ENCODE measurements at regions not wholly inside any gene's neighbourhood (a gene's known extent, or its start where the extent isn't known, plus 50 kb on each side); places are given as distances from the start of the nearest gene placed in this dataset.

- no peak for DNase-seq (ENCODE audit: low spot score)
- in situ Hi-C loops (cut with MboI; ENCODE audit: low pct_unique_long_range_greater_than_20kb, low sequenced_read_pairs, unreplicated experiment), result no loop called here
- TF ChIP-seq CTCF (IDR thresholded peaks at IDR 0.05; ENCODE audit: extremely low read depth, insufficient read depth, missing control alignments), result no peak
Observed at GRCh38 chr18:60662491-60662890, 289.9 kb upstream of the MC4R start.

GRCh38 chr18:60663060-60663989, 290.8 kb upstream of the MC4R start:
- DNase-seq (ENCODE audit: low spot score), result no peak
- in situ Hi-C loops (cut with MboI; ENCODE audit: low pct_unique_long_range_greater_than_20kb, low sequenced_read_pairs, unreplicated experiment), result no loop called here
- TF ChIP-seq CTCF (IDR thresholded peaks at IDR 0.05; ENCODE audit: extremely low read depth, insufficient read depth, missing control alignments), result no peak

- in situ Hi-C loops (cut with MboI; ENCODE audit: low pct_unique_long_range_greater_than_20kb, low sequenced_read_pairs, unreplicated experiment), result no loop called here
- DNase-seq (ENCODE audit: low spot score), result no peak
- TF ChIP-seq CTCF (IDR thresholded peaks at IDR 0.05; ENCODE audit: extremely low read depth, insufficient read depth, missing control alignments), result no peak
Observed at GRCh38 chr18:60664736-60665135, 292.2 kb upstream of the MC4R start.

- no peak for TF ChIP-seq CTCF (IDR thresholded peaks at IDR 0.05; ENCODE audit: extremely low read depth, insufficient read depth, missing control alignments)
- in situ Hi-C loops (cut with MboI; ENCODE audit: low pct_unique_long_range_greater_than_20kb, low sequenced_read_pairs, unreplicated experiment), result no loop called here
- no peak for DNase-seq (ENCODE audit: low spot score)
Observed at GRCh38 chr18:60667016-60667415, 294.4 kb upstream of the MC4R start.

- in situ Hi-C loops (cut with MboI; ENCODE audit: low pct_unique_long_range_greater_than_20kb, low sequenced_read_pairs, unreplicated experiment), result no loop called here
- DNase-seq (ENCODE audit: low spot score), result no peak
- TF ChIP-seq CTCF (IDR thresholded peaks at IDR 0.05; ENCODE audit: extremely low read depth, insufficient read depth, missing control alignments), result no peak
Observed at GRCh38 chr18:60668583-60668982, 296.0 kb upstream of the MC4R start.

- in situ Hi-C loops (cut with MboI; ENCODE audit: low pct_unique_long_range_greater_than_20kb, low sequenced_read_pairs, unreplicated experiment), result no loop called here
- no peak for TF ChIP-seq CTCF (IDR thresholded peaks at IDR 0.05; ENCODE audit: extremely low read depth, insufficient read depth, missing control alignments)
- DNase-seq (ENCODE audit: low spot score), result no peak
Observed at GRCh38 chr18:60669938-60670337, 297.4 kb upstream of the MC4R start.

Data from GM13977 (cell line).